HEK293T (cell line): ENCODE measurements at regions not wholly inside any gene's neighbourhood (a gene's known extent, or its start where the extent isn't known, plus 50 kb on each side); places are given as distances from the start of the nearest gene placed in this dataset.

Source experiments
- ELF4 ChIP-seq: fragments of 450-650 bp; IDR thresholded peaks from 2 replicates; pipeline ENCODE4 v1.6.1; 2017; ENCODE audit warnings: antibody characterized with exemption
- SUZ12 ChIP-seq: fragments of 450-650 bp; IDR thresholded peaks from 2 replicates; pipeline ENCODE4 v1.6.1; 2016; ENCODE audit warnings: mild to moderate bottlenecking

- TF ChIP-seq ELF4 (no peak), SUZ12 (no peak)
These were observed 172.2 kb upstream of the ETV3 start for GRCh38 chr1:157310401-157310800.
